ENCODE measurements at regions not wholly inside any gene's neighbourhood (a gene's known extent, or its start where the extent isn't known, plus 50 kb on each side); places are given as distances from the start of the nearest gene placed in this dataset.

DNA sequence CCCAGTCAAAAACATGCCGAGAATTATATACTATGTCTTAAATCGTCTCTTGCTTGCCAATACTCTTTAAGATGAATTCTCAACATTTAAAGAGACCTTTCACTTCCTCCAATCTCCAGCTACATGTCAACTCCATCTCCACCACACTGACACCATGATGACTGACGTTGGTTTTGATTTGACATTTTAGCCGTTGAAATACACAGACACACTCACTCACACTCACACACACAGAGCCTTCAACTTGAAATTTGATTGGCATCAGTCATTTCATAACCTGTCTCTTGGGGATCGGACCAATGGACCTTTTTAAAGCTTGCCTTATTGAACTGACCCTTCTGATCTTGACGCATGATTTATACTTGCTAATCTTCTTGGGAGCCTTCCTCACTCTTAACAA is 230.8 kb upstream of the PIK3C3 start:
- TF ChIP-seq, protein P1, sequence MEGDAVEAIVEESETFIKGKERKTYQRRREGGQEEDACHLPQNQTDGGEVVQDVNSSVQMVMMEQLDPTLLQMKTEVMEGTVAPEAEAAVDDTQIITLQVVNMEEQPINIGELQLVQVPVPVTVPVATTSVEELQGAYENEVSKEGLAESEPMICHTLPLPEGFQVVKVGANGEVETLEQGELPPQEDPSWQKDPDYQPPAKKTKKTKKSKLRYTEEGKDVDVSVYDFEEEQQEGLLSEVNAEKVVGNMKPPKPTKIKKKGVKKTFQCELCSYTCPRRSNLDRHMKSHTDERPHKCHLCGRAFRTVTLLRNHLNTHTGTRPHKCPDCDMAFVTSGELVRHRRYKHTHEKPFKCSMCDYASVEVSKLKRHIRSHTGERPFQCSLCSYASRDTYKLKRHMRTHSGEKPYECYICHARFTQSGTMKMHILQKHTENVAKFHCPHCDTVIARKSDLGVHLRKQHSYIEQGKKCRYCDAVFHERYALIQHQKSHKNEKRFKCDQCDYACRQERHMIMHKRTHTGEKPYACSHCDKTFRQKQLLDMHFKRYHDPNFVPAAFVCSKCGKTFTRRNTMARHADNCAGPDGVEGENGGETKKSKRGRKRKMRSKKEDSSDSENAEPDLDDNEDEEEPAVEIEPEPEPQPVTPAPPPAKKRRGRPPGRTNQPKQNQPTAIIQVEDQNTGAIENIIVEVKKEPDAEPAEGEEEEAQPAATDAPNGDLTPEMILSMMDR (IDR thresholded peaks at IDR 0.05; ENCODE audit: borderline replicate concordance, extremely low read depth, insufficient read depth) = no peak
- DNase-seq (no peak), FAIRE-seq (no peak)
- Histone ChIP-seq H3K4me3 (ENCODE audit: low read length in 3 of 3) (no peak overlapping the region), H3K9me3 (ENCODE audit: control insufficient read depth in 2 of 3, insufficient read depth in 1 of 3, low read length in 3 of 3) (no peaks in the 10 kb centered on the region), H3K27me3 (ENCODE audit: control insufficient read depth, insufficient read depth, low read length) (no peaks in the 10 kb centered on the region), H3K4me1 (ENCODE audit: control insufficient read depth in 2 of 3, insufficient read depth in 2 of 3, low read depth in 1 of 3, low read length in 3 of 3) (no peaks in the 10 kb centered on the region), H3K36me3 (ENCODE audit: control insufficient read depth in 2 of 3, insufficient read depth in 3 of 3, low read length in 3 of 3) (no peaks in the 10 kb centered on the region), H3K27ac (ENCODE audit: low read depth in 2 of 2, low read length in 2 of 2) (no peak overlapping the region), H3K9ac (ENCODE audit: low read length in 3 of 3) (no peak overlapping the region)
- intact Hi-C loops (cut with DNase I) = no loop called here

DNA sequence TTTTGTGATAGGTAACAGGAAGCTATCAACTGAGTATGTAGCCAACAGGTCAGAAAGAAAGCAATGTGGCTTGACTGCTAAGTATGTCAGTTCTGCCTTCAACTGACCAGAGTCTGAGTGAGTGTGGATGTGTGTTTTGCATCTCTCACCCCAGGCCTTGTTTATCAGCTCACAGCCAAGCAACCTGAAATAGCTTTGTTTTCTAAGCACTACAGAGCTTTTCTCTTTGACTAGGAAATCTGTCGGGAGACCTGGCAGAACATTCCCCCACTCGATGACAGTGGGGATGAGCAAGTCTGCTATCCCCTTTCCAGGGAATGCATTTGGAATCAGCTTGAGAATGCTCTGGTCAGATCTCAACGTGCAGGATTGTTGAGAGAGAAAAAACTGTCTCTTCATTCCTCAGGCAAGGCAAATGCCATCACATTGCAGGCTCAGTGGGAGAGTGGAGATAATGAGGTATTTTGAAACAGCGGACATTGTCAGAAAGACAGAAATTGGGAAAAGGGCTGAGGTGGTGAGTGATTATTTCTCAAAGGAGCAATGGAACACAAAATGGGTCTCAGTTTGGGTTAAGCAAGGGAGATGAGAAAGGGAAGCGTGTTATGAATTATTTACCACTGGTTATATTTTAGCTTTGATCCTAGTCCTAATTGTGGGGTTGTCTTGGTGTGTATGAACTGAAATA is 233.8 kb upstream of the PIK3C3 start:
- Histone ChIP-seq H3K36me3 (ENCODE audit: control insufficient read depth in 2 of 3, insufficient read depth in 3 of 3, low read length in 3 of 3) (no peaks in the 10 kb centered on the region), H3K4me1 (ENCODE audit: control insufficient read depth in 2 of 3, insufficient read depth in 2 of 3, low read depth in 1 of 3, low read length in 3 of 3) (no peaks in the 10 kb centered on the region), H3K27me3 (ENCODE audit: control insufficient read depth, insufficient read depth, low read length) (no peaks in the 10 kb centered on the region), H3K4me3 (ENCODE audit: low read length in 3 of 3) (no peak overlapping the region), H3K27ac (ENCODE audit: low read depth in 2 of 2, low read length in 2 of 2) (no peak overlapping the region), H3K9me3 (ENCODE audit: control insufficient read depth in 2 of 3, insufficient read depth in 1 of 3, low read length in 3 of 3) (no peaks in the 10 kb centered on the region), H3K9ac (ENCODE audit: low read length in 3 of 3) (no peak overlapping the region)
- TF ChIP-seq, protein P1 (IDR thresholded peaks at IDR 0.05; ENCODE audit: borderline replicate concordance, extremely low read depth, insufficient read depth) = no peak
- intact Hi-C loops (cut with DNase I) = no loop called here
- FAIRE-seq (no peak), DNase-seq (no peak)

- intact Hi-C loops (cut with DNase I) = no loop called here
- no peak overlapping the region for H3K27ac ChIP-seq (ENCODE audit: low read depth in 2 of 2, low read length in 2 of 2)
- FAIRE-seq (no peak), DNase-seq (no peak)
- TF ChIP-seq, protein P1 (IDR thresholded peaks at IDR 0.05; ENCODE audit: borderline replicate concordance, extremely low read depth, insufficient read depth) = no peak
- no peak overlapping the region for H3K9ac ChIP-seq (ENCODE audit: low read length in 3 of 3)
- H3K9me3 ChIP-seq (ENCODE audit: control insufficient read depth in 2 of 3, insufficient read depth in 1 of 3, low read length in 3 of 3) = no peaks in the 10 kb centered on the region
- no peaks in the 10 kb centered on the region for H3K36me3 ChIP-seq (ENCODE audit: control insufficient read depth in 2 of 3, insufficient read depth in 3 of 3, low read length in 3 of 3)
- no peaks in the 10 kb centered on the region for H3K4me1 ChIP-seq (ENCODE audit: control insufficient read depth in 2 of 3, insufficient read depth in 2 of 3, low read depth in 1 of 3, low read length in 3 of 3)
- H3K4me3 ChIP-seq (ENCODE audit: low read length in 3 of 3) = no peak overlapping the region
- no peaks in the 10 kb centered on the region for H3K27me3 ChIP-seq (ENCODE audit: control insufficient read depth, insufficient read depth, low read length)
These were observed 234.8 kb upstream of the PIK3C3 start for GRCh38 chr18:41720226-41720625.

- TF ChIP-seq, protein P1 (IDR thresholded peaks at IDR 0.05; ENCODE audit: borderline replicate concordance, extremely low read depth, insufficient read depth) = no peak
- Histone ChIP-seq H3K36me3 (ENCODE audit: control insufficient read depth in 2 of 3, insufficient read depth in 3 of 3, low read length in 3 of 3) (no peaks in the 10 kb centered on the region), H3K9ac (ENCODE audit: low read length in 3 of 3) (no peak overlapping the region), H3K27ac (ENCODE audit: low read depth in 2 of 2, low read length in 2 of 2) (no peak overlapping the region), H3K9me3 (ENCODE audit: control insufficient read depth in 2 of 3, insufficient read depth in 1 of 3, low read length in 3 of 3) (no peaks in the 10 kb centered on the region), H3K4me3 (ENCODE audit: low read length in 3 of 3) (no peak overlapping the region), H3K4me1 (ENCODE audit: control insufficient read depth in 2 of 3, insufficient read depth in 2 of 3, low read depth in 1 of 3, low read length in 3 of 3) (no peaks in the 10 kb centered on the region), H3K27me3 (ENCODE audit: control insufficient read depth, insufficient read depth, low read length) (no peaks in the 10 kb centered on the region)
- intact Hi-C loops (cut with DNase I) = no loop called here
- no peak for FAIRE-seq
- no peak for DNase-seq
These were observed 235.2 kb upstream of the PIK3C3 start for GRCh38 chr18:41719808-41720207.
